Esophagus squamous epithelium (tissue), 5 donors: ENCODE measurements at regions not wholly inside any gene's neighbourhood (a gene's known extent, or its start where the extent isn't known, plus 50 kb on each side); places are given as distances from the start of the nearest gene placed in this dataset.

Source experiments
- DNase-seq: peaks from one replicate; lab custom pipeline; 2025; lab: John Stamatoyannopoulos, UW
- H3K27ac ChIP-seq, 4 donors: fragments of 200-600 bp; sonication (generic); one replicate each; pipeline ENCODE4 v1.5.1; 2016 to 2019; ENCODE audit warnings: mild to moderate bottlenecking in 1 of 4
- H3K27me3 ChIP-seq, 4 donors: fragments of 200-600 bp; sonication (generic); 1 replicate in 3 of 4; 2 replicates in 1 of 4; pipeline versions ENCODE4 v1.5.1 to v1.6.0; 2017 to 2021; ENCODE audit warnings: antibody characterized with exemption in 1 of 4
- H3K36me3 ChIP-seq, 3 donors: fragments of 200-600 bp; sonication (generic); one replicate each; pipeline ENCODE4 v1.5.1; 2016 to 2019
- H3K4me1 ChIP-seq, 3 donors: fragments of 200-600 bp; sonication (generic); one replicate each; pipeline ENCODE4 v1.5.1; 2017 to 2019
- H3K4me3 ChIP-seq, 4 donors: fragments of 200-600 bp; sonication (generic); 1 replicate in 3 of 4; 2 replicates in 1 of 4; pipeline ENCODE4 v1.5.1; 2016 to 2019; ENCODE audit warnings: mild to moderate bottlenecking in 2 of 4, moderate library complexity in 1 of 4
- H3K9me3 ChIP-seq, 3 donors: fragments of 200-600 bp; sonication (generic); one replicate each; pipeline ENCODE4 v1.5.1; 2016 to 2019
- POLR2A ChIP-seq, 4 donors: fragments of 450-650 bp; IDR thresholded peaks; one replicate each; pipeline ENCODE4 v1.6.1; 2017; ENCODE audit warnings: antibody characterized with exemption in 4 of 4, mild to moderate bottlenecking in 4 of 4, moderate library complexity in 3 of 4
- WGBS, 2 donors: methylation state at CpG; one replicate each; pipeline ENCODE4 v1.1.5; 2018; 5-methylcytosine and 5-hydroxymethylcytosine counted together
- intact Hi-C: fragments of 100-400 bp; cut with DNase I; formaldehyde crosslinking; loops from one replicate; pipeline ENCODE4 v1.15.0; 2022
- TF ChIP-seq, protein P1 (sequence below), 6 experiments: fragments of 450-650 bp in 4 of 6; fragments of 200-600 bp in 2 of 6; sonication (generic) in 2 of 6; IDR thresholded peaks; one replicate each; pipeline ENCODE4 v1.5.1; 2016 to 2019; ENCODE audit warnings: antibody characterized with exemption in 6 of 6, mild to moderate bottlenecking in 4 of 6, moderate library complexity in 4 of 6
- donor health status: DM: yes; HTN: yes; CAD: no.

GRCh38 chr6:11430036-11430435 is 107.5 kb upstream of the TMEM170B start:
- Histone ChIP-seq H3K27ac (peak overlapping the region in 3 of 4 donors; percentile 54 to 85 (median 68)), H3K9me3 (no peaks in the 10 kb centered on the region), H3K36me3 (no peaks in the 10 kb centered on the region), H3K27me3 (no peaks in the 10 kb centered on the region), H3K4me1 (peaks cover 0 to 63% (median 61%) of the 10 kb centered on the region in 3 donors), H3K4me3 (no peak overlapping the region)
- WGBS, 2 donors: 75 to 84% methylated on average over 9 of the region's 9 CpGs
- DNase-seq: no peak
- TF ChIP-seq POLR2A (IDR thresholded peaks at IDR 0.05): no peak
- TF ChIP-seq, protein P1, sequence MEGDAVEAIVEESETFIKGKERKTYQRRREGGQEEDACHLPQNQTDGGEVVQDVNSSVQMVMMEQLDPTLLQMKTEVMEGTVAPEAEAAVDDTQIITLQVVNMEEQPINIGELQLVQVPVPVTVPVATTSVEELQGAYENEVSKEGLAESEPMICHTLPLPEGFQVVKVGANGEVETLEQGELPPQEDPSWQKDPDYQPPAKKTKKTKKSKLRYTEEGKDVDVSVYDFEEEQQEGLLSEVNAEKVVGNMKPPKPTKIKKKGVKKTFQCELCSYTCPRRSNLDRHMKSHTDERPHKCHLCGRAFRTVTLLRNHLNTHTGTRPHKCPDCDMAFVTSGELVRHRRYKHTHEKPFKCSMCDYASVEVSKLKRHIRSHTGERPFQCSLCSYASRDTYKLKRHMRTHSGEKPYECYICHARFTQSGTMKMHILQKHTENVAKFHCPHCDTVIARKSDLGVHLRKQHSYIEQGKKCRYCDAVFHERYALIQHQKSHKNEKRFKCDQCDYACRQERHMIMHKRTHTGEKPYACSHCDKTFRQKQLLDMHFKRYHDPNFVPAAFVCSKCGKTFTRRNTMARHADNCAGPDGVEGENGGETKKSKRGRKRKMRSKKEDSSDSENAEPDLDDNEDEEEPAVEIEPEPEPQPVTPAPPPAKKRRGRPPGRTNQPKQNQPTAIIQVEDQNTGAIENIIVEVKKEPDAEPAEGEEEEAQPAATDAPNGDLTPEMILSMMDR (IDR thresholded peaks at IDR 0.05): no peak
- intact Hi-C loops: no loop called here

DNA sequence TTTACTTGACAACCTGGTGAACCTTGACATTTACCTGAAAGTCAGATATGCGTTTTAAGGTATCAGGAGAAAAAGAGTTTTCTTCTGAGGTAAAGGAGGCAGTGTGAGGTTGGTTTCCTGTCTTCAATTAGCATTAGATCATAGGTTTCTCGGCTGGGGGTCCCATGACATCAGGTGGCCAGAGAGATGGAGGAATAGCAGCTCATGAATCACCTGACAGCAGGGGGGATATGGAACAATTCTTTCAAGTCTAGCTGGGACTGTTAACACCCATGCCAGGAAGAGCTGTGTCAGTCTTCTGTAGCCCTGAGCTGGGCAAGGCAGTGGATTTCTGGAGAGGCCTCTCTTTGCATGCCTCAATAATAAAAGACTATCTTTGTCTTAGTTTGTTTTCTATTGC is 108.0 kb upstream of the TMEM170B start:
- H3K9me3 ChIP-seq: no peaks in the 10 kb centered on the region
- H3K27me3 ChIP-seq: no peaks in the 10 kb centered on the region
- intact Hi-C loops: no loop called here
- no peaks in the 10 kb centered on the region for H3K36me3 ChIP-seq
- WGBS, 2 donors: 71 to 96% methylated on average over 2 of the region's 2 CpGs
- TF ChIP-seq, protein P1 (IDR thresholded peaks at IDR 0.05): no peak
- TF ChIP-seq POLR2A (IDR thresholded peaks at IDR 0.05): no peak
- H3K27ac ChIP-seq: peak overlapping the region in 3 of 4 donors; percentile 54 to 85 (median 68)
- DNase-seq: no peak
- H3K4me1 ChIP-seq: peaks cover 0 to 58% (median 56%) of the 10 kb centered on the region in 3 donors
- H3K4me3 ChIP-seq: no peak overlapping the region

GRCh38 chr6:11428895-11429294 is 108.7 kb upstream of the TMEM170B start:
- Histone ChIP-seq H3K36me3 (no peaks in the 10 kb centered on the region), H3K4me1 (peaks cover 0 to 51% (median 49%) of the 10 kb centered on the region in 3 donors), H3K27me3 (no peaks in the 10 kb centered on the region), H3K4me3 (no peak overlapping the region), H3K27ac (peak overlapping the region in 3 of 4 donors; percentile 54 to 85 (median 68)), H3K9me3 (no peaks in the 10 kb centered on the region)
- WGBS, 2 donors: 28 to 60% methylated on average over 3 of the region's 3 CpGs
- no peak for TF ChIP-seq POLR2A (IDR thresholded peaks at IDR 0.05)
- TF ChIP-seq, protein P1 (IDR thresholded peaks at IDR 0.05): no peak
- no peak for DNase-seq
- intact Hi-C loops: no loop called here

DNA sequence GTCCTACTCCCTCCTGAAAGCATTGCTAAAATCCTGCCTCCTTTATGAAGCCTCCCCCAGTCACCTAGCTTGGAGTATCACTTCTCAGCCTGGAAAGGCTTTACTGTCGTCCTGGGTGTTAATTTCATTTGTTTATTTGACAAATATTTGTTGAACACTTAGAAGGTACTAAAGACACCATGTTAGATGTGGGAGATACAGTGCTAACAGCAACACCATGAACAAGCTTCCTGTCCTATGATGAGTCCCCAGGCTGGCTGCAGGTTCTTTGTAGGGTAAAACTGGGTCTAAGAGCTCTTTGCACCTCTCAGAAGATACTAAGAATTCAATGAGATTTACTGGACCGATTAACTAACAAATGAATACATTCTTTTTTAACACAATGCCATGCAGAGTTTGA is 109.2 kb upstream of the TMEM170B start:
- Histone ChIP-seq H3K27me3 (no peaks in the 10 kb centered on the region), H3K9me3 (no peaks in the 10 kb centered on the region), H3K27ac (peak overlapping the region; percentile 6 to 85 (median 61)), H3K36me3 (no peaks in the 10 kb centered on the region), H3K4me3 (no peak overlapping the region), H3K4me1 (peaks cover 0 to 46% (median 44%) of the 10 kb centered on the region in 3 donors)
- DNase-seq: no peak
- 42 to 56% methylated on average over 2 of the region's 2 CpGs for WGBS, 2 donors
- intact Hi-C loops: no loop called here
- TF ChIP-seq, protein P1 (IDR thresholded peaks at IDR 0.05): no peak
- no peak for TF ChIP-seq POLR2A (IDR thresholded peaks at IDR 0.05)

DNA sequence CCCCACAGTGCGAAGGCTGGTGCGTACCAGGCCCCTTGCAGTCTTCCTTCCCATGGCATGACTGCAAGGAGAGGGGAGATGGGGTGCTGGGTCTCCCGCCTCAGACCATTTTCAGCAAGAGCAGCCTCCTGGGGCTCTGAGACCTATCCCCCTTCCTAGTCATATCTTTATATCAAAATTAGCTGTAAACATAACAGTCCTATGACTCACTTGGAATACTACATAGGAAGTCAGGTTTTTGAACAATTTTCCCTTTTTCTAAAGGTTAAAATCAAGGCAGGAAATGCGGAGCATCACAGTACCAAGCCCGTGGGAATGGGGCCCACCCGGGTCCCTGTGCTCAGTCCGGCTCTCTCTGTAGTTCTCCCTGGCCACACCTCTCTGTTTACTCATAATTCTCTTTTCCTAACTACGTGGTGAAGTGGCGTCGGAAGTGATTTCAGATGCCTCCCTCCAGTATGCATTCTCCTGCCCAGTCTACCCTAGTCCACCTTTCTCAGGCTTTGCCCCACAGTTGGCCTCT is 109.8 kb upstream of the TMEM170B start:
- intact Hi-C loops: no loop called here
- WGBS, 2 donors: 81 to 93% methylated on average over 10 of the region's 10 CpGs
- no peak for DNase-seq

More for the DNA sequence above, 109.8 kb upstream of the TMEM170B start:
- no peaks in the 10 kb centered on the region for H3K36me3 ChIP-seq
- TF ChIP-seq, protein P1 (IDR thresholded peaks at IDR 0.05): no peak
- TF ChIP-seq POLR2A (IDR thresholded peaks at IDR 0.05): no peak
- H3K4me1 ChIP-seq: peaks cover 0 to 45% (median 38%) of the 10 kb centered on the region in 3 donors
- H3K27me3 ChIP-seq: no peaks in the 10 kb centered on the region
- H3K27ac ChIP-seq: peak overlapping the region; percentile 6 to 85 (median 61)
- H3K9me3 ChIP-seq: no peaks in the 10 kb centered on the region
- no peak overlapping the region for H3K4me3 ChIP-seq
